ENCODE measurements at regions not wholly inside any gene's neighbourhood (a gene's known extent, or its start where the extent isn't known, plus 50 kb on each side); places are given as distances from the start of the nearest gene placed in this dataset.
"Not testable (repeated sequence)": the region's sequence is repeated elsewhere in the genome, so short reads cannot be mapped to it uniquely, and the experiment has no call there.

GRCh38 chr7:91618776-91619765 is 261.4 kb downstream of the MTERF1 start:
- no peak for ATAC-seq
- H3K4me3 ChIP-seq = no peak overlapping the region
- intact Hi-C loops (cut with DNase I, micrococcal nuclease) = no loop called here
- no peak for DNase-seq
- no peak for TF ChIP-seq CTCF (IDR thresholded peaks at IDR 0.05)
- H3K9me3 ChIP-seq = no peaks in the 10 kb centered on the region
- no peaks in the 10 kb centered on the region for H3K36me3 ChIP-seq (ENCODE audit: low read depth)
- H3K4me1 ChIP-seq (ENCODE audit: low read depth) = no peaks in the 10 kb centered on the region

GRCh38 chr7:91620827-91621226 is 259.7 kb downstream of the MTERF1 start:
- Histone ChIP-seq H3K4me1 (ENCODE audit: low read depth) (no peaks in the 10 kb centered on the region), H3K36me3 (ENCODE audit: low read depth) (no peaks in the 10 kb centered on the region), H3K9me3 (no peaks in the 10 kb centered on the region), H3K4me3 (no peak overlapping the region)
- intact Hi-C loops (cut with DNase I, micrococcal nuclease) = no loop called here
- no peak for TF ChIP-seq CTCF (IDR thresholded peaks at IDR 0.05)
- no peak for ATAC-seq
- no peak for DNase-seq

GRCh38 chr7:91627324-91627723 is 253.2 kb downstream of the MTERF1 start:
- intact Hi-C loops (cut with DNase I, micrococcal nuclease); H3K4me1 ChIP-seq (ENCODE audit: low read depth); H3K4me3 ChIP-seq; H3K36me3 ChIP-seq (ENCODE audit: low read depth); H3K9me3 ChIP-seq; DNase-seq; ATAC-seq: not testable (repeated sequence)

- TF ChIP-seq CTCF (IDR thresholded peaks at IDR 0.05) = no peak
- DNase-seq (no peak), ATAC-seq (no peak)
- intact Hi-C loops (cut with DNase I, micrococcal nuclease) = no loop called here
- Histone ChIP-seq H3K36me3 (ENCODE audit: low read depth) (no peaks in the 10 kb centered on the region), H3K4me1 (ENCODE audit: low read depth) (no peaks in the 10 kb centered on the region), H3K4me3 (no peak overlapping the region), H3K9me3 (no peaks in the 10 kb centered on the region)
These were observed 251.8 kb downstream of the MTERF1 start for GRCh38 chr7:91628742-91629141.

- Histone ChIP-seq H3K36me3 (ENCODE audit: low read depth) (no peaks in the 10 kb centered on the region), H3K4me1 (ENCODE audit: low read depth) (no peaks in the 10 kb centered on the region), H3K9me3 (no peaks in the 10 kb centered on the region), H3K4me3 (no peak overlapping the region)
- intact Hi-C loops (cut with DNase I, micrococcal nuclease) = no loop called here
- DNase-seq (no peak), ATAC-seq (no peak)
- no peak for TF ChIP-seq CTCF (IDR thresholded peaks at IDR 0.05)
These were observed 249.7 kb downstream of the MTERF1 start for GRCh38 chr7:91630581-91631380.
